DMS153 (cell line): ENCODE measurements at regions not wholly inside any gene's neighbourhood (a gene's known extent, or its start where the extent isn't known, plus 50 kb on each side); places are given as distances from the start of the nearest gene placed in this dataset.

ENCODE experiments used
- DNase-seq: peaks from one replicate; lab custom pipeline; 2025; lab: John Stamatoyannopoulos, UW

GRCh38 chr20:12276011-12276673 lies 358.4 kb downstream of the BTBD3 start:
- DNase-seq: no peak

DNA sequence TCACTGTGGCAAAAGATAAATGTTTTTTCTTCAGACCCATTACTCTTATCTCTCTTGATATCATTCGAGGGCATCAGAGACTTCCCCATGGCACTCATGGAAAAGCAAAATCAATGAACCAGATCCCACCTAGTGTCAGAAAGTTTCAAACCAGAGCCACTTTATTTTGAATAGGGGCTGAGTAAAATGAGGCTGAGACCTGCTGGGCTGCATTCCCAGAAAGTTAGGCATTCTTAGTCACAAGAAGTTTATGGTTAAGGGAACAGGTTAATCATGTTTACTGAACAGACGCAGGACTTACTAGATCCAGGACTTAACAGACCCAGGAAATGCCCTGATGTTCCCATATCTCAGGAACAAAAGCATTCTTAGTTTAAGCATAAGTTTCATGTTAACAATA lies 369.9 kb downstream of the BTBD3 start:
- DNase-seq: no peak

DNA sequence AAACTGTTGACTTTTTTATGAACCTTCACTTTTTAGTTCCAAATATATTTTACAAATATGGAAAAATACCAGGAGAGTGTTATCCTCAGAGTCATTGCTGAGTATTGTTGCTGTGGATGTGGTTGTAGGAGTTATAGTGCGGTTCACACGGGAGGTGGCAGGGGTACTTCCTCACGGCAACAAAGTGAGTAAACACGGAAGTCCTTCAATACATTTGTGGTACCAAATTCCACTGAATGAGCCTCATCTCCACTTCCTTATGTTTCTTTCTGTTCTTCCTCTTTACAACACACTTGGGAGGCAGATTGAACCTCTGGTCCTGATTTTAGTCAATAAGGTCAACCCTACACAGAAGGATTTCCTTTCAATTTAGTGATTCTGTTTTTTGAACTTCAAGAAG lies 371.8 kb downstream of the BTBD3 start:
- DNase-seq: no peak

- DNase-seq: no peak
These were observed 373.7 kb downstream of the BTBD3 start for GRCh38 chr20:12291386-12291785.

- no peak for DNase-seq
These were observed 376.2 kb downstream of the BTBD3 start for GRCh38 chr20:12293900-12294299.

DNA sequence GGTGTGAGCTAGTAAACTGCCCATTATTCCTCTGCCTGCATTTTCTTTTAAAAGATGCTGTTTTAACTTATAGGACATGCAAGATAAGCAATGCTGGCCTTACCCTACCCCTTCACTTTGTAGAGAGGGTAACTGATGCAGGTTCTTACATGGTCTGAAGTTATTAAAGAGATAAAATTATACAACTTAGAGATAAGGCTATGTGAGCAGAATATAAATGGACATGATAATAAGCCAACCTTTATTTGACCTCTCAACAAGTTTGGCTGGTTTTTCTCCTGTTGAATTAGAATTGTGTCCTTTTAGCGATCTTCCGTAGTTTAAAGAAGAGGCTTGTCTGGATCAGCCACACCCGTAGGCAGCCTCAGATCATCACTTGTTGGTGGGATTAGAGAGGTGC lies 377.0 kb downstream of the BTBD3 start:
- no peak for DNase-seq

GRCh38 chr20:12305188-12305950 lies 387.7 kb downstream of the BTBD3 start:
- DNase-seq: no peak

DNA sequence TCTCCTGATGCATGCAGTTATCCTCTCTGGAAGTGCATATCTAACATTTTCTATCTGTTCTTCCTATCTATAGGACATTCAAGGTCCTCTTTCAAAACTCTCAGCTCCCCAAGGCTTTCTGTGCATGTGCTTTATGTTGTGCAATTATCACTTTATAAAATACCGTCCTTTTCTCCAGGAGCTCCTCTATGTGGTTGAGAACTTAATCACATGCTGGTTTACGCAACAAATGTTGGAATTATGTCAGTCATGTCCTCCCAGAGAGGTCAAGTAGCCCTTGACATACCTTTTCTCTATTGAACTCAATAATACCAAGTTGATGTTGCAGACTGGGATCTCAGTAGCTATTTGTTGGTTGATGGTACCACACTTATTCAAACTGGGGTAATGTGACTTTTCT lies 388.4 kb downstream of the BTBD3 start:
- no peak for DNase-seq

GRCh38 chr20:12311094-12311865 lies 393.6 kb downstream of the BTBD3 start:
- DNase-seq: no peak

DNA sequence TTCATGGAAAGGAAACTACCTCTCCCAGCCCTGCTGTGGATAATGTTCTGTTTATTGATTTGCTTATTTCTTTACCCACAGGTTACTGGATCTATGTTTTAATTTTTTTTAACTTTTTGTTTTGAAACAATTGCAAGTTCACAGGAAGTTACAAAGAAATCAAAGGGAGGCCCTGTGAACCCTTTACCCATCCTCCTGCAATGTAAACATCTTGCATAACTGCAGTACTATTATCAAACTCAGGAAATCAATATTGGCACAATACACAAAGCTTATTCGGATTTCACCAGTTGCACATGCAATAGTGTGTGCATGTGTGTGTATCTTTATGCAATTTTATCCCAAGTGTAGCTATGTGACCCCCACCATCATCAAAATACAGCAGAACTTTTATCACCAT lies 398.0 kb downstream of the BTBD3 start:
- DNase-seq: no peak

GRCh38 chr20:12316794-12317193 lies 399.1 kb downstream of the BTBD3 start:
- no peak for DNase-seq

- DNase-seq: no peak
These were observed 399.7 kb downstream of the BTBD3 start for GRCh38 chr20:12317433-12317832.

- no peak for DNase-seq
These were observed 400.4 kb downstream of the BTBD3 start for GRCh38 chr20:12318043-12318442.

DNA sequence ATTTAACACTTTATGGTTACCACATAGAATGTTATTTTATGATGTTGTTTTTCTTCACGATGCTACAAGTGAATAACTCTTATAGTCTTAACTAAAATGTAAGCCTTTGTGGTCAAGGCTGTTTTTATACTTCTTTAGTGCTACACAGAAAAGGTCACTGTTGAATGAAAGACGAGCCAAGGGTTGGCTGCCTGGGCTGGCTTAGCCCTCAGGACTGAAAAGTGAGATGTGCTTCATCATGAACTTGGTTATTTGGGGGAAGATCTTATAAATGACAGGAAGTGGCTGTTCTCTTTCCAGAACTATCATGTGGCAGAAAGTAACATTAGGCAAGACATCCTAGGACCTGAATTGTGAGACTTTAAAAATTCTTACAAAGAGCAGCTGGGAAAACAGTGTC lies 404.0 kb downstream of the BTBD3 start:
- DNase-seq: no peak

DNA sequence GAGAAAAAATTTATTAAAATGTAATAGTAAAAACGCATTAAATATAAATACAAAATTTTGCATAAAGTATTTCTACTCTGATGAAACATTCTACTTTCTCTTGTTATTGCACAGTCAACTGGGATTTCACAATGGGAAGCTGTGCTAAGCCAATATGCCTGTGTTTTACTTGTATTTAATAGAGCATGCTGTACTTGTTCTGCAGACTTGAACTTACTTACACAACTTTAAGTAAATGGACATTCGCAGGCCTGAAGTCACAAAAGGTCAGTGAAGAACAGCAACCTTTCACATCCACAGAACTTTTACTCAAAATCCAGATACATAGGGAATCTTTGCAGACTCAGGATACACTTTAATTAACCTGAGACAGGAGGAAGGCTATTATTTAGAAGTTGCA lies 409.5 kb downstream of the BTBD3 start:
- DNase-seq: no peak

DNA sequence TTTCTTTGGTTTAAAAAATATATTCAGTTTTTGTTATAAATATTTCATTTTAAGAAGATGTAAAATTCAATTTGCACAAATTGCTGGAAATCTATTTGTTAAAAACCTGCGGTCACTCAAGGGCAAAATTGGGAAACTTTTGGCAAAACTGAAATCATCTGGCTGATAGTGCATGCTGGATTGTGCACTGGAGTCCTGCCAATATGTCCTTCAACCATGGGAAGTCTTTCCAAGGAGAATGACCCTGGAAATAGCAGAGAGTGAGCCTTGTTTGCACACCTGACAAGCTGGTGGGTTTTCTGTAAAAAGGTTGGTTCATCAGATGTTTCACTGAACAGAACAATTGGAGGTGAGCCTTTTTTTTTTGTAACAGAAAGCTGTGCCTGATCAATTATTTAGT lies 413.5 kb downstream of the BTBD3 start:
- no peak for DNase-seq

- no peak for DNase-seq
These were observed 419.9 kb downstream of the BTBD3 start for GRCh38 chr20:12337601-12338000.

DNA sequence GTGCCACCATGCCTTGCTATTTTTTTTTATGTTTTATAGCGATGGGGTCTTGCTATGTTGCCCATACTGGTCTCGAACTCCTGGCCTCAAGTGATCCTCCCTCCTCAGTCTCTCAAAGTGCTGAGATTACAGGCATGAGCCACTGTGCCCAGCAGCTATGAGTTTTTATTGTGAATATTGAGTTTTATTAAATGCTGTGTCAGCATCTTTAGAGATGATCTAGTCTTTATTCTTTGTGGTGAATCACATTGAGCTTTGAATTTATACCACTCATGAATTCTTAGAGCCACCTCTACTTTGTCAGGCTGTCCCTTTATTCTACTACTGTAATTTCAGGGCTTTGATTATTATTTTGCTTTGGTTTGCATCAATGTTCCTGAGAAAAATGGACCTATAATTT lies 428.3 kb downstream of the BTBD3 start:
- no peak for DNase-seq

DNA sequence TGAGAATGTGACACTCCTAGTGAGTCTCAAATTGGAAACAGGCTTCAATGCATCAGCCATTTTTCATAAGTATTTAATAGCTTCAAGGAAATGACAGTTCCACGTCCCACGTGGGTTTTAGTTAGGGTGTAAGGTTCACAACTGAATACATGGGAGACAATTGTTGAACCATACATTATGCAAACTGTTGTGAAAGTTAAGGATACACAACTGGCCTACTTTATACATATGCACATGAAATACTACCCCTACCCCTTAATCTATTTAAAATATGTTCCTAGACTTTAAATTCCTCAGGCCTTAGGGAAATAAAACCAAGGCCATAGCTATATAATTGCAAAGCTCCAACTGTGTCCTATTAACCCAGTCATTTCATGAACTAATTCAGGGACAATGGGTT lies 436.1 kb downstream of the BTBD3 start:
- DNase-seq: no peak

- no peak for DNase-seq
These were observed 437.0 kb downstream of the BTBD3 start for GRCh38 chr20:12354725-12355124.

- DNase-seq: no peak
These were observed 437.5 kb downstream of the BTBD3 start for GRCh38 chr20:12355185-12355584.

DNA sequence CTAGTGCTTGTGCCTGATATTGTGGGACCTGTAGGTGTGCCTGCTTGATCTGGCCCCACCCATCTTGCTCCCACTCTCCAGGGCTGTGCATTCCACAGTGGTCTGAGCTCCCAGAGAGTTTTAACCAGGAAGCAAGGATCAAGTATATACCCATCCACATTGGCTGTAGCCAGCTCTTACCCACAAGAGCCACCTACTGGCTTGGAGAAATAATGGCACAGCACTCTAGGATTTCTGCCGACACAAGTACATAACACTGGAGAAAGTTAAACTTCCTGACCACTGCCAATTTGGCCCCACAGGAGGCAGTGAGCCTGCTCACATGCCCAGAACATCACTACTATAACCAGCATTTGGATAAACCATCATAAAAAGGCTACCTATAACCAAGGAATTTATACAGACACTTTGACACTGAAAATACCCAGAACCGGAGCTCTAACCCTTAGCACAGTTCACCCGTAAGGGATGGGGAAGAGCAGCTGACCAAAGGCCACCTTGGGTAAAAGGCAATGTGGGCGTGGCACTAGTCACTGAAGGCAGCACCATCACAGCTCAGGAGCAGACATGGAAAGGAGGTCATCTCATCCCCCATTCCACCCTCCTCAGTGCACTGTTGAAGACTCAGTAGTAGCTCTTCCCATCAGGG lies 440.4 kb downstream of the BTBD3 start:
- no peak for DNase-seq

DNA sequence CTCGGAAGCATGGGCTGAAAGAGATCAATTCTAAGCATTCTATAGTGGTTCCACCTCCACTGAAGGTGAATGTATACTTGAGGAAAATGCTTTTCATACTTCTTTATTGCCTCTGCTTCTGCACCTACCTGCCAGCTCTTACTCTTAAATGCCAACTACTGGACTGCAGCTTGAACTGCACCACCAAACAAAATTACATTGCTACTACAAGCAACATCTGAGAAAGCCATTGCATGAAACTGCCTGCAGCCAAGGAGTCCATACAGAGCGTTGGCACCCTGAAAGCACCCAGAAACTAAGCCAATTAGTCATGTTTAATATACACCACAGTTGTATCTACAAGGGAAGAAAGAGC lies 440.9 kb downstream of the BTBD3 start:
- no peak for DNase-seq
